GM04504 (cell line): ENCODE measurements at regions not wholly inside any gene's neighbourhood (a gene's known extent, or its start where the extent isn't known, plus 50 kb on each side); places are given as distances from the start of the nearest gene placed in this dataset.
"Not testable (repeated sequence)": the region's sequence is repeated elsewhere in the genome, so short reads cannot be mapped to it uniquely, and the experiment has no call there.

Source experiments
- DNase-seq: peaks from one replicate; pipeline ENCODE4 v3.0.0-alpha.2; 2012; ENCODE audit warnings: low read depth

DNA sequence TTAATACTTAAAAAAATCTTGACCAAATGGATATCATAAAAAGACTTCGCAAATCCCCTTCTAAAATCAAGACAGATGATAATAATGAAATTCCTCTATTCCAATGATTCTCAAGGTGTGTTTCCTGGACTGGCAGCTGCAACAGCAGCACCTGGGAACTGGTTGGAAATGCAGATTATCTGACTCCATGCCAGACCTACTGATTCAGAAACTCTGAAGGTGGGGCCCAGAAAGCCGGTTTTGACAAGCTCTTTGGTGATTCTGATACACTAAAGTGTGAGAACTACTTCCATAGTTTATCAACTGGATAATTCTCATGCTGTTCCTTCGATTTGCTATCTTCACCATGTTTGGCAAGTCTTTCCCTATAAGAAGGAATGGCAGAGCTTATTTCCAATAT, 252.1 kb downstream of the COL12A1 start:
- DNase-seq: no peak

GRCh38 chr6:74946961-74947360, 258.9 kb downstream of the COL12A1 start:
- DNase-seq: no peak

GRCh38 chr6:74942130-74942529, 263.7 kb downstream of the COL12A1 start:
- no peak for DNase-seq

- DNase-seq: no peak
Measured at GRCh38 chr6:74941424-74941823, 264.4 kb downstream of the COL12A1 start.

GRCh38 chr6:74939721-74940620, 265.9 kb downstream of the COL12A1 start:
- DNase-seq: no peak

DNA sequence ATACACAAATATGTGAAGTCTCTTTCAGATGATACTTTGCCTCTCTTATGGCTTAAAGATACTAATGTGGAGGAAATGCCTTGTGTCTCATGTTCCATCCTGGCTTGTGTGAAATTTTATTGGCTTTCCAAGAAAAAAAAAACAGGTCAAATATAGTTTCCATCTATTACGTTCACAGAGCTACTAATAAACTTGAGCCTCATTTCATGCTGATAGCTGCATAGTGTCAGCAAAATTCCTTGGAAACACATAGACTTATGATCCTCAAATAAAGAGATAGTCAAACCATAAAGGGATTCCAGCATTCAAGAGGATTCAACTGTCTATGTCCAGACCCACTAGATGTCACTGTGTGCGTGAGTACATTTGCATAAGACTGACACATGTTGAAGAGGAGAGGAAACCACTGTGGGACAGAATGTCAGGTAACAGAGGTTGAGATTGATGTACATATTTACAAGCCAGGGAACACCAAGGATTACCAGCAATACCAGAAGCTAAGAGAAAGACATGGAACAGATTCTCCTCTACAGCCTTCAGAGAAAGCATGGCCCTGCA, 266.6 kb downstream of the COL12A1 start:
- no peak for DNase-seq

DNA sequence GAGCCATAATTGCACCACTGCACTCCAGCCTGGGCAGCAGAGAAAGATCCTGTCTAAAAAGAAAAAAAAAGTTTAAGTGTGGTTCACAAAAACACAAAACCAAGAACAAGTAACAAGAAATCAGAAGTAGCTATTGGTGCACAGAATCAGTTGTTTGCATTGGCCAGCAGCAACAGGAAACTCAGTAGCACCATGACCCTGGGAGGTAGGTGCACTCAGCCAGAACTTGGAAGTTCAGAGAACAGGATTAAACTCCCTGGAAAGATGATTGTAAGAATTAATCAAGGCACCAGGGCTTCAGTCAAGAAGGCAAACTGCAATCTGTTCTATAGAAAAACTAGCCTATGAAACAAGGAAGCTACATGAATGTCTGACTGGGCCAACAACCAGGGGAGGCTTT, 267.9 kb downstream of the COL12A1 start:
- no peak for DNase-seq

DNA sequence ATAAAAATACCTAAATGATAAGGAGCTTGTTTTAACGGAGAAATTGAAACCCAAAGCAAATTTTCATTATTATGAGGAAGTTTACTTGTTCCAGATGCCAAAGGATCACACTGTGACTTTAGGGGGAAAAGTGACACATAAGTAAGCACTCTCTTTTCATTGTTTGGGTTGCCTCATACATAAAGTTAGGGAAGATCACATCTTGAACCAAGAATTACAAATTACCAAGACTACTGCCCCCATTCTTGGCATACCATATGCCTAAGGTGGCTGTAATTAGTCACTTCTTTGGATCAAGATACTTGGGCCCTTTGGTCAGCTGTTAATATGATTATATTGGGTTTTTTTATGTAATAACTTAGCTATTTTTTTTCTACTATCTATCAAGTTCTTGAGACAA, 269.0 kb downstream of the COL12A1 start:
- peak; percentile 41 for DNase-seq

GRCh38 chr6:74932232-74932888, 273.5 kb downstream of the COL12A1 start:
- no peak for DNase-seq

DNA sequence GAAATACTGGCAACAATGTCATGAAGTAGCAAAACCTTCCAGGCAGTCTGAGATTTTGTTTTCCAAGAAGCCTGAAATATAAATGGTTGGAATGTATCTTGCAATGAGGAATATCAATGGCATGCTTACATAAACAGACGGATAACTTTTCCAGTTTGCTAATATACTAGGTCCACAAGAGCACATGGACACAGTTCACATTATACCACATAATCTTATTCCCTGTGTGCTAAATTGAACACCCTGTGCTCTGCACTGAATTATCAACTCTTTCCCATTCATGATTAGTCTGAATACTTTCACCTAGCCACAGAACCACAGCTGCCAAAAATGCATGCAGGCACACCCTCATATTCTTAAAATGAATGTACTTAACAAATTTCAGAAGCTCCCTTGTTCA, 274.3 kb downstream of the COL12A1 start:
- peak; percentile 53 for DNase-seq

DNA sequence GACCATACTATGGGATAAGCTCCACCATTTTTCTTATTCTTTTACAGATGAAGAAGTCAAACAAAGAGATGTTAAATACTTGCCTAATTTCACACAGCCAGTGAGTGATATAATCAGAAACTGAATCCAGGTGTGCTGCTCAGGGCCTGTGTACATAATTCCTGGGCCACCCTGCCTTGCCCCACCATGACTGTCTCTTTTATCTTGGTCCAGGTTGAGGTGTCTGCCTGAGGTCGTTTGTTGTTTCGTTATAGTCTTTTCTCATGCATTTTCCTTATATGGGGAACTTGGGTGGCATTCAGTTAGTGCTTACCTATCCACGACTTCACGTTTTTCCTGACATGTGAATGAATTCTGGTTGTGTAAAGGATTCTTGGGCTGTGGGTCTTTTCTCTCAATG, 277.6 kb downstream of the COL12A1 start:
- no peak for DNase-seq

DNA sequence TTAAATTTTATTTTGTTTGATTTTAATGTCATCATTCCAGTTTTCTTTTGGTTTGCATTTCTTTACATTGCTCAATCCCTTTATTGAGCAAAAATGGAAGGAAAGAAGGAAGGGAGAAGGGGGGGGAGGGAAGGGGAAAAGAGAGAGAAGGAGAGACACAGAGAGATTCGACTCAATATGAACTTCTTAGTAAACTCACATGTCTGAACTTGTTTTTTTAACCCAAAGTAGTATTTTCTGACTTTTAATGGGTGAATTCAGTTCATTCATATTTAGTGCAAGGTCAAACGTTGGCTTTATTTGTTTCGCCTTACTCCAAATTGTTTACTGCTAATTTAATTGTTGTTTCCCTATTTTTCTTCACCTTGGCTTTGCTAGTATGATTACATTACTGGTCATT, 278.6 kb downstream of the COL12A1 start:
- no peak for DNase-seq

GRCh38 chr6:74925683-74926082, 280.2 kb downstream of the COL12A1 start:
- no peak for DNase-seq

DNA sequence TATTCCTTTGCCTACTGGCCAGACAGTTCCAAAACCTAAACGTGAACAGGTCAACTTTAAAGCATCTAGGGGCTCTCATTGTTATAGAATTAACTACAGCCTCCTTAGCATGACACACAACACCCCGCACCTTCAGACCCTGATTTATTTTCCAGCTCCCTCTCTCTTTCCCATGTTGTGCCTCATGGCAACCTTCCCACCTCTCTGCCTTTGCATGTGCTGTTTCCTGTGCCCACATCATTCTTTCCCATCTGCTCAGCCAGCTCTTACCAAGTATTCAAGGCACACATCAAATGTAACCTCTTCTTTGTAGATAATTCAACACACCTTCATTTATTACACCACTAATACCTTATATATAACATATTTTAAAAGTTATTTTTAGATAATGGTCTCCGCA, 291.0 kb downstream of the COL12A1 start:
- DNase-seq: no peak

- no peak for DNase-seq
Measured at GRCh38 chr6:74912234-74912633, 293.6 kb downstream of the COL12A1 start.

DNA sequence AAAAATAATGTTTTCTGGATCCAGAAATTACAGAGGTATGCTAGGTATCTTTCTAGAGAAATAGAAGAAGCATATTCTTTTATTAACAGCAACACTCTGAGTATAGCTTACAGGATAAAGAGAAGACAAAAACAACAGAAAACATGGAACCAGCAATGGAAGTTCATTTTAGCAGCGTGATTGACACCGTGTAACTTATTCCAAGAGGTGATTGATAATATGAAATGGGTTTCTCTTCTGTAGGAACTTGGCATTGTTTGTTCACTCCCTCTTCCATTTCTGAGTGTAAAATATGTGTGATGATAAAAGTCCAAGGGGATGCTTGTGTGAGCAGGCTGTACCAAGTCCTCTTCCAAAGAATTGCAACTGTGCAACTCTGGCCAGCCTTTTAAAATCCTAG, 303.0 kb downstream of the COL12A1 start:
- DNase-seq: no peak

DNA sequence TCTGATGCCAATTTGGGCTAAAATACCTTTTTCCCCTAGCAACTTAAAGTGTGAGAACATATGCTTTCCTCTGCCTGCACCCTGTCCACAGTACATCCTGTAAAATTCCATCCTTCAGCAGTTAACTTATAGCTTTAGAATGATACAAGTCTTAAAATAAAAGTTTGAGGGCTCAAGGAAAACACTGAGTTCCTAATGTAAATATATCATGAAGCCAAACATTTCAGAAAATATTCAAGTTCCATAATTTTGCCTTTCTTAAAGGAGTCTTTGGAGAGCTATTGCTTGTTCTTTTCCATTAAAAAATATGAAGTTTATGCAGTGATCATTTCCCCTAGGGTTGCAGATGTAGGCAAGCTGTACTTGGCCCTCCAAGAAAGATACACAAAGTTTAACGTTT, 303.8 kb downstream of the COL12A1 start:
- no peak for DNase-seq

- no peak for DNase-seq
Measured at GRCh38 chr6:74901576-74901975, 304.3 kb downstream of the COL12A1 start.

DNA sequence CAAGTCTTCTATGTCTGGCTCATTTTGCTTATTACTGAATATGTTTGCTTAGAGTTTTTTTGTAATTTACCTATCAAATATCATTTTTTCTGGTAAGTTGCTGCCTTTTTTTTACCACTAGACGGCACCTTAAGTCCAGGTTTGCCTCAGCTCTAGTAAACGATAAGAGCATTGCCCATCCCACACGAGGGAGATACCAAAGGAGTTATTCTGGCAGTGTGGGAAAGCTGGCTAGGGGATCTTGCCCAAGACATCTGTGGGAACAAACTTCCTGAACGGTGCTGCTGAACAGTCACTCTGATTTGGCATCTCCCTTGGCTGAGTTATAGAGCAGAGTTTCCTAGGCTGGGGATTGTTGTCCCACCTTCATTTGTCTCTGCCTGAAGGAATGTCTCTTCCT, 306.4 kb downstream of the COL12A1 start:
- DNase-seq: peak; percentile 9

DNA sequence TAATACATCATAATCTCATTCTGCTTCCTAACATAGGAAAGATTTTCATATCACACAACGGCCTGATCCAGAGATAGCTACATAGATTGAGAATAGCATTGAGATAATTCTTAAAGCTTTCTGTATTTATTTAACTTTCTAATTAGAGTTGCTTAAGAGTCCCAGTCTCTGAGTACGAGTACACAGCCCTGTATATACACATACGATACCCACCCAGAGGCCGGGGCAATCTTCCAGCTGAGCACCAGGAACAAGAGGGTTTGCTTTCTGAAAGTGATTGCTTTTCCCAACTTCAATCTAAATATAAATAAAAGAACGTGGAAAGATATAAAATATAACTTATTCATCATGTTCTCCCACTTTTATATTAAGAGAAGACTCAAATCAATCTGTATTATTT, 313.8 kb downstream of the COL12A1 start:
- DNase-seq: no peak

DNA sequence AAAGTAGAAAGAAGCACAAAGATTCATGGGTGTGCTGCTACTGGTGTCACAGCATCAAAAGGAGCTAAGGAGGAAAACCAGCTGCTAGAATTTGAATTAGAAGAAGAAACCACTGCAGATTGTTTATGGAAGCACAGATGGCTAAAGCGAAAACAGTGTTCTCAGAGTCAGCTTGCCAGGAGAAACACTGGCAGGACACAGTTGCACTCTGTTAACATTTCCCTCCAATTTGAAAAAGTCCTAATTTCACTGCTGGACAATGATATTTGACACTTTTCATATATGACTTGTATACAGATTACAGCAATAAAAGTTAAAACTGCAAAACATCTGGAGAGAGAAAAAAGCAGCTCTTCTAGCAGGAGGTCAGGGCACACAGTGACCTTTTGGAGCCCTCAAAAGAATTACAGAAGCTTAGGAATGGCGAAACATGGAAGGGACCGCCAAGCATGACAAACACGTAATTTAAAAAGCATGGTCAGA, 314.5 kb downstream of the COL12A1 start:
- DNase-seq: peak; percentile 47

DNA sequence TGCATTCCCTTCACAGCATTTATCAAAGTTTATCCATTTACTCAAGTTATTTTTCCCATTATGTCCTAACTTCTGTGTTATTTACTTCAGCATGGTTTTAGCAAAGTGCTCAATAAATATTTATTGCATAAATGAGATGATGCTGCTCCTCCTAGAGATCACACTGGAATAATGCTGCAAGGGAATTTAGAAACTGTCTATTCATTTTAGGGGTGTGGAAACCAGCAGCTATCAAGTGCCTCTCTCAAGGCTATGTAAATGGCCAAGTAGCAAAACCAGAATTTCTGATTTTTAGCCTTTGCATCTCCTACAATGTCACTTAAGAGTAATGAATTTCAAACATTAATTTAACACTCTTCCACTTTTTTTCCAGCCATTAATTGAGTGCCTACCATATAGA, 316.2 kb downstream of the COL12A1 start:
- no peak for DNase-seq

DNA sequence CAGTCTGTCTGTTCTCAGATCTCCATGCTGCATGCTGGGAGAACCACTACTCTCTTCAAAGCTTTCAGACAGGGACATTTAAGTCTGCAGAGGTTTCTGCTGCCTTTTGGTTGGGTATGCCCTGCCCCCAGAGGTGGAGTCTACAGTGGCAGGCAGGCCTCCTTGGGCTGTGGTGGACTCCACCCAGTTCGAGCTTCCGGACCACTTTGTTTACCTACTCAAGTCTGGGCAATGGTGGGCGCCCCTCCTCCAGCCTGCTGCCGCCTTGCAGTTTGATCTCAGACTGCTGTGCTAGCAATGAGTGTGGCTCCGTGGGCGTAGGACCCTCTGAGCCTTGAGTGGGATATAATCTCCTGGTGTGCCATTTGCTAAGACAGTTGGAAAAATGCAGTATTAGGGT, 317.1 kb downstream of the COL12A1 start:
- DNase-seq: not testable (repeated sequence)
